ENCODE measurements at regions not wholly inside any gene's neighbourhood (a gene's known extent, or its start where the extent isn't known, plus 50 kb on each side); places are given as distances from the start of the nearest gene placed in this dataset.
A peak's percentile ranks its signal among the peaks of the same experiment; 100 is the strongest.

DNA sequence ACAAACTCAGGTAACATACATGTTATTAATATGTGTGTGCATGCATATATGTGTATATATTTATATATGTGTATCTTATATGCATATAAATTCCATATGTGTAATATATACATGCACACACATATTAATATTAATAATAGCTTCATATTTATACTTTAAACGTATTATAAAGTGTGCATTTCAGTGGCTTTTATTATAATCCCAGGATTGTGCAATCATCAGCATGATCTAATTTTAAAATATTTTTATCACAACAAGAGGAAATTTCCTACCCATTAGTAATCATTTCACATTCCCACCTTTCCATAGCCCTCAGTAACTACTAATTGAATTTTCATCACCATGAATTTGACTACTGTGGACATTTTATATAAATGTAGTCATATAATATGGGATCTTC lies 2211.9 kb upstream of the TENM3 start:
- no peak for DNase-seq (ENCODE audit: low spot score)

DNA sequence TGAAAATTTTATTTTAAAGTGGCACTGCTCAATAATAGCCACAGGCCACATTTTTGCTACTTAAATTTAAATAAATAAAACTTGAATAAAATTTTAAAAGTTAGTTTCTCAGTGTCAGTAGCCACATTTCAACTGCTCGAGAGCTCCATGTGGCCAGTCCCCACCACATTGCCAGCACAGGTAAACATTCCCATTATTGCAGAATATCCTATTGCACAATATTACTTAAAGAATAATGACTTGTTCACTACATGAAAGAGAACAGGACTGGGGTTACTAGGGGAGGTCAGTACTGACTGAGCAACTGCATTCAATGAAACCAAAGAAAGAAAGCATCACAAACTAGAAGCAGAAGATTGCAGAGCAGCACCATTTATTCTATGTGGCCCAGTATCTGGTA lies 2201.6 kb upstream of the TENM3 start:
- DNase-seq (ENCODE audit: low spot score): no peak

DNA sequence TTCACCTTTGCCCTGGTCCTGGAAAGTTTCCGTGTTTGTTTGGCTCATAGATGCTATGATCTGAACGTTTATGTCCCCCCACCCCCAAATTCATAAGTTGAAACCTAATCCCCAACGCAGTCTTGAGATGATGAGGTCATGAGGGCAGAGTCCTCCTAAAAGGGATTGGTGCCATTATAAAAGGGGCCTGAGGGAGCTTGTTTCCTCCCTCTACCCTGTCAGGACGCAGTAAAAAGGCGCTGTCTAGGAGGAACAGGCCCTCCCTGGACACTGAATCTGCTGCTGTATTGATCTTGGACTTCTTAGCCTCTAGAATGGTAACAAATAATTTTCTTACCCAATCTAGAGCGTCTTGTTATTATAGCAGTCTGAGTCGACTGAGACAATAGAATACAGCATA lies 2190.6 kb upstream of the TENM3 start:
- DNase-seq (ENCODE audit: low spot score): no peak

DNA sequence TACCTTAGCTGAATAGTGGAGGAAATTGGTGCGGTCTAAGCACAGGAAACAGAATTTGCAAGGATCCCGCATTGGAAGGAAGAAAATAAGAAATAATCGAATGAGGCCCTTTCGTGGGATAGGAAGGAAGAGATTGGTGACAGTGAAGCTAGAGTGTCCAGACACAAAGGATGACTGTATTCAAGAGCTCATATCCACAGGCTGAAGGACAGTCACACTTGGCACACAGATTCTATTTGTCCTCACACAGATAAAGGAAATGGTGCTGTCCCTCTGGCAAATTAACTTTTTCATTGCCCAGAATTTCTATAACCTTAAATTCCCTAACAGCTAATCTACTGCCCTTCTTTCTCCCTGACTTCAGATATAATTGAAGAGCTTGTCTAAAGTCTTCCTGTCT lies 2188.9 kb upstream of the TENM3 start:
- DNase-seq (ENCODE audit: low spot score): no peak

DNA sequence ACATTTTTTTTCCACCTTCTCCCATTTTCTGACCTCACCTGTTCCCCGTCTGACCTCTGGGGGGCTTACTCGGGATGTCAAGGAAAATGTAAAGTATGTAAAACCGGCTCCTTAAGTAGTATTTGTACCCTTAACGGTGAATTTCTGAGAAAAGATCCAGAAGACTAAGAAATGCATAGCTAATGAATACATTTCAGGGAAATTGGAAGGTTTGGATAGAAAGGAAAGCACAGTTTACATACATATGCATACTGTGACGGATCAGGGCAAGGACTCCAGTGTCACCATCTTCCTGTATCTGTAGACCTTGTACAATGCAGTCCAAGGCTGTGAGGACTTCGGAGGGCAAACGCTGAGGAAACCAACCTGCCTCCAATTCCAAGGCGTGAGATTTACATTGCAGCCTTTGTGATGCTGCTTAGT lies 2185.9 kb upstream of the TENM3 start:
- no peak for DNase-seq (ENCODE audit: low spot score)

DNA sequence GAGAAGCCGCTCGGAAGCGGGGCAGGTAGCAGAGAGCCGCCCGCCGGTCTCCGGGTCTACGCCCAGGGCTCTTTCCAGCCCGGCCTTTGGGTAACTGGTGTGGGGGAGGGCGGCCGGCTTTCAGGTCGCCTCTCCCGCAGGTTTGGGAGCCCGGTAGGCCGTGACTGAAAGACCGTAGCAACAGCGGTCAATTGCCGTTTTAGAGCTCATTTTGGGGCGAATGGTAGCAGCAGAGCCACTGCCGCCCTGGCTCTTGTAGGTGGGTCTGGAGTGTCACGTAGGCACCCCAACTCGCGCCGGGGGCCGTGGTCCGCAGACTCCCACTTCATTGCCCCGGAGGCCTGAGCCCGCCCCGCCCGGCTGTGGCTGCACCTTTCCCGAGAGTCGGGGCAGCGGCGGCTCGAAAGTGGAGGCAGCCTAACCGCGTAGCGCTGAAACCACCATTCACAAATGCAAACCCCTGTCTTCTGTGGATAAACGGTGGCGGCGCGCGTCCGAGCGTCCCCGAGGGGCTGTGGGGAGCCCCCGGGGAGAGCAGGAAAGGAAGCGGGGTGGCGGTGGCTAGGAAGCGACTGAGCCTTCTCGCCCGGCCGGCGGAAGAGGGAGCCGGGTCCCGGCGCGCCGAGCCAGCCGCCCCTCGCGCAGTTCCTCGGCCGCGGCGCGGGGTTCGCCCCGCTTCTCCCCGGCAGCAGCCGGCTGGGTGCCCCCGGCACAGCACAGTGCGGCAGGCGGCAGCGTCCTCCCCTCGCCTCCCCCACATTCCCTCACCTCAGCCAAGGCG lies 2185.1 kb upstream of the TENM3 start:
- peak; percentile 3 for DNase-seq (ENCODE audit: low spot score)

DNA sequence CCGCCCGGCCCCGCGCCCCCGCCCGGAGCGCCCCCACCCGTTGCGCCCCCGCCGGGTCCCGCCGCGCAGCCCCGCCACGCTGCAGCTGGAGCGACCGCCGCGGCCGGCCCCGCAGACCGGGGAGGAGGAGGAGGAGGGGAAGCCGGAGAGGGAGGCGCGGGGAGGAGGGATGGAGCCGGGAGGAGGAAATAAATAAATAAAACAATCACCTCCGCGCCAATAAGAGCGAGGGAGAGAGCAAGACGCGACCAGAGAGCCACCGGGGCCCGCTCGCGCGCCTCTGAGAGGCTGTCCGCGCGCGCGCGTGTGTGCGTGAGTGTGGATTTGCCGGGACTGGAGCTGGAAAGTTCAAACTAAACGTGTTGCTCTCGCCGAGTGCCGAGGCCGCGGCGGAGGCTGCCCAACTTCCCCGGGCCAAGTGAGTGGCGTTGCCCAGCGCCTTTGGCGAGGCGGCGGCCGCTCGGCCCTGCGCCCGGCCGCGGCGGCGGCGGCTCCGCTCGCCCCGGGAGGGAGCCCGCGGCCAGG lies 2184.4 kb upstream of the TENM3 start:
- DNase-seq (ENCODE audit: low spot score): no peak

DNA sequence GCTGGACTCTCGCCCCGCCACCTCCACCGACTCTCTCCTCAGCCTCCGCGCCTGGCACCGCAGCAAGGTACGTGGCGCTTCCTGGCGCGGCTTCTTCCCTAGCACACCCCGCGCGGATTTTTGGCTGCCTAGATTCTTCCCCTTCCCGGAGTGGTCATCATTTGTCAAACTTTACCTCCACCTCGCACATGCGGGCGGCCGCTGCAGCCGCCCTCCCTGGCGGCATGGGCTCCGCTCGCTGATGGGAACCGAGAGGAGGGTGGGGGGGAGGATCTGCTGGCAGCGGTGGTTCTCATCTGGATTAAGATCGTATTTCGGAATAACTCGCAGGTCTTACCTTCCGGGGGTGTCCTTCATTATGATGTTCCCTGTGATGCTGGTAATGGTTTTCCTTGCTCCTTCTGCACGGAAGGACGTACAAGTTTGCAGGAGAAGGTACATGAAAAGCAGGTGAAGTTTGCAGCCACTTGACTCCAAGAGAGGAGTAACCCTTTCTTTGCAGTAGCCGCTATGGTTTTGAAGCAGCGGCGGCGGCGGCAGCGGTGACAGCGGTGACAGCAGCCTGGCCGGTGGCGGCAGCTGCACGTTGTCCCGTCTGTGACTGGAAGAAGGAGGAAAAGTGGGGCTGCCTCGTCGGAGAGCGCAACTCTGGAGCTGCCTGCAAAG lies 2183.9 kb upstream of the TENM3 start:
- DNase-seq (ENCODE audit: low spot score): no peak

DNA sequence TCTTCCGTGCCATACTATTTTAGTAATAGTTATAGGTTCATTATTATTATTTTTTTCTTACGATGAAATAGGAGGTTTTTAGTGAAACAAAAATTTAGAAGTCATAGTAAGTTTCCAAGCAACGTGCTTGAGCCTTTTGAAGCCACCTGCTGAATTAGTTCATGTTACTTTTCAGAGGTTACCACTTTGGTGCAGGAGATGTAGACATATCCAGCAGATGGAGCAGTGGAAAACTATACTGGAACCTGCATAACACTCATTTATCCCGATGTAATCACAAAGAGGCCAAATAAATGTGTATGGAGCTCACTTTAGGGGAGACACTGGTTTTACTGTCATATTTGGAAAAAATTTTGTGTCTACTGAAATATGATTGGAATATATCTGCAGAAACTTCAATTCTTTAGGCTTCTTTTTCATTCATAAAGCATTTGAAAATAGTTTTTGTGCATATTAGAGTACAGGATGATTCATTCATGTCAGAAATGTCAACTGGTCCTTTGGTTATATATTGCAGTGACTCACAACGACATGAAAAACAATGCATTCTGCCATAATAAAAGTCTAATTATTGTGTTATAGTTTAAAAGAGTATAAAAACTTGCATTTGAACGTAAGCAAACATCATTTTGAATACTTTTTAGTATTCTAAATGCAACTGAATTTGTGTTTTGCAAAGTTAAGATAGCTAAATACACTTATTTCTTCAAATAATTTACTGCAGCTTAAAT lies 2182.9 kb upstream of the TENM3 start:
- no peak for DNase-seq (ENCODE audit: low spot score)

DNA sequence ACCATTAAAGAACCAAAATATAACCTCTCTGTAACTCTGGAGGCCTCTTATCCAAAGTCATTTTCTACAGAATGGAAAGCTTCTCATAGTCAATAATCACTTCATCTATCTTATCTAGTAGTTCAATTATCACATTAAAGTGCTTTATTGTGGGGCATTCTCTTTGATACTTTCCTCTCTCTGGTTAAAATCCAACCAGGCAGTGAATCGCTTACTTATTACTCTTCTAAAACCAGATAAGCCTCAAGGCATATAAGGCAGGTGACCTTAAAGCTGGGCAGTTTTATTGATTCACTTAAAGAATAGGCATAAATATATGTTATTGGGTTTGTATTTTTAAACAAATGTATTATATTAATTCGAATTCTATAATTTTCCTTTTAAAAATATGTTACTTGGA lies 2162.1 kb upstream of the TENM3 start:
- DNase-seq (ENCODE audit: low spot score): no peak

DNA sequence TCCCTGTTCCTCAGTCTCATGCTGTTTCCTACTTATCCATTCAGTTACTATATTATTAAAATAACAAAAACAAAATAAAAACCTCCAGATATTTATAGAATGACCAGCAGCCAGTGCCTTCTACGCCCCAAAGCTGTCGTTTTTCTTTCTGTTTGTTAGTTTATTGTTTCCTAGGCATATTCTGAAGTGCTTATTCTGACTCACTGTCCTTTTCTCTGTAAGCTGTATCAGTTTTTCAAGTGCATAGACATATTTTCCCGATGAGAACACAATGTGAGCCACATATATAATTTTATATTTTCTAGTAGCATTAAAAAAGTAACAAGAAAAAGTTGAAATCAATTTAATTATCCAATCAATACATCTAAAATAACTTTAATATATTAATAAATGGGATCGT lies 2158.6 kb upstream of the TENM3 start:
- no peak for DNase-seq (ENCODE audit: low spot score)

DNA sequence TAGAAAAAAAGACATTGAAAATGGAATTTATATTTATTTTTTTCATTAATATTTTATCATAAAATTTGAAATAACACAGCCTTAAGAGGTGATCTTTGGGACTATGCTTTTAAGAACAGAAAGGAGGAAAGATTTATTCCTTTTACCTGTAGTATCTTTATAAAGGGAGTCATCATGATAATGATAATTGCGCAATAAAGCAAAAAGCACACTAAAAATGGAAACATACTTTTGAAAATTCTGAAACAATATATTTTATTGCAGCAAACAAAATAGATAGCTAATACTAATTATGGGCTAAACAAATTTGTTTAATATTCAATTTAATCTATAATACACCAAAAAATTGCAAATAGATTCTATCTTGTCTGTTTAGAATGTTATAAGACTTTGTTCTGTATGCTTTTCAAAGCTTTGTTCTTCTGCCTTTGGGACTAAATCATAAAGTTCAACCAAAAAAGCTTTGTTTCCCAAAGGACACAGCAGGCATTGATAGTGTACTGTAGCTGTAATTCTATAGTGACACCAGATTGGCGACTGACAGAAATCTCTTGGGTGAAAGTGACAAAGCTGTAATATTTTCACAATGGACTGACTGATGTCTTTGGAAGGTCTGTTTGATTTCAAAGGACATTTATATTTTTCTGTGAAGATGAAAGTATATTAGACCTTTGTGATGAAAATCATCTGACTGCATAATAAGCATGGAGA lies 2156.6 kb upstream of the TENM3 start:
- no peak for DNase-seq (ENCODE audit: low spot score)

DNA sequence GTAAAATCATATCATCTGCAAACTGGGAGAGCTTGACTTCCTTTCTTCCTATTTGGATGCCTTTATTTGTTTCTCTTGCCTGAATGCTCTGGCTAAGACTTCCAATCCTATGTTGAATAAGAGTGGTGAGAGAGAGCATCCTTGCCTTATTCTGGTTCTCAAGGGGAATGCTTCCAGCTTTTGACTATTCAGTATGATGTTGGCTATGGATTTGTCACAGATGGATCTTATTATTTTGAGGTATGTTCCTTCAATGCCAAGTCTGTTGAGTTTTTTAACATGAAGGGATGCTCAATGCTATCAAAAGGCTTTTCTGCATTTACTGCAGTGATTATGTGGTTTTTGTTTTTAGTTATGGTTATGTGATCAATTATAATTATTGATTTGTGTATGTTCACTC lies 2144.6 kb upstream of the TENM3 start:
- DNase-seq (ENCODE audit: low spot score): no peak

DNA sequence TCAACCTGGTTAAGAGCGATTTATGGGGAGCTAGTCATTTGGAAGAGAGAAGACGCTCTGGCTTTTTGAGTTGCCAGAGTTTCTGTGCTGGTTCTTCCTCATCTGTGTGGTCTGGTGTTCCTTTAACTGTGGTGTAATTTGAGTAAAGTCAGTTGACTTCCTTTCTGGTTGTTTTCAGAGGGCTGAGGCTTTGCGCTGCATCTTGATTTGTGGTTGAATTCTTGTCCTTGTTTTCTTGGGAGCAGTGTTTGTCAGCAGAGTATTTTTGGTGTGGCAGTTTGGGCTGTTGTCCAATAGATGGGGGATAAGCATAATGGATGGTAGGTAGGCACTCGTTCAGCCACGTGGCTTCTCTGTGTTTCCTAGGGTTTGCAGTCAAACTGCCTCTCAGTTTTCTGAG lies 2143.2 kb upstream of the TENM3 start:
- no peak for DNase-seq (ENCODE audit: low spot score)

DNA sequence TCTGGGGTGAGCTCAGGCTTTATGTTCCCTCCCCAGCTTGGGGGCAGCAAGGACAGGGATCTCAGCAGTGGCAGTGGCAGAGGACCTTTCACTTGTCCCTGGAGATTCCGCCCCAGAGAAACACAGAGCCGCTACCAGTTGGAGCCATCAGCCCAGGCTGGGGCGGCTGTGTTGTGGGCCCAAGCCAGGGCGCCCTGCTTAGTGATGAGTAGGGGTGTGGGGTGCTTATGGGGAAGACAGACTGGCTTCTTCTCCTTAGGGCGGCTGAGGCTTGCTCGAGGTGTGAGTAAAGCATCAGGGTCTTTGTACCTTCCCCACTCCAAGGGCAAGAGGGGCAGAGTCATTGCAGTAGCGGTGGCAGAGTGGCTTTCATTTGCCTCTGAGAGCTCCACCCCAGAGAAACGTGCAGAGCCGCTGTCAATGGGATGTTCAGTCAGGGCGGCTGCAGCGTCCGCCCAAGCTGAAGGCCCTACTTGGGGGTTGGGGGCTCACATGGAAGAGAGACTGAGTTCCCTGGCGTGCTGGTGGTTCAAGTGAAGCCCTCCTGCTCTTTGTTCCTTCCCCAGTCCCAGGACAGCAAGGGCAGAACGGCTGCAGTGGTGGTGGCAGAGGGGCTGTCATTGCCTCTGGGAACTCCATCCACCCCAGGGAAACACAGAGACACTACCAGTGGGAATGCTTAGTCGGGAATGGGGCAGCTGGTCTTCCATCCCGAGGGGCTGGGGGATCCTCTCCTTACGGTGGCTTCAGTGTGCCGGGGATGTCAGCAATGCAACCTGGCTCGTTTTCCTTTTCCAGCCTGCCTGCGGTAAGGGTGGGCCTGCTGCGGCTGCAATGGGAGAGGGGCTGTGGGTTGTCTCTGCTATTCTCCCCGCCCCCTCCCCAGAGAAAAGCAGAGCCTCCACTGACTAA lies 2142.5 kb upstream of the TENM3 start:
- no peak for DNase-seq (ENCODE audit: low spot score)

DNA sequence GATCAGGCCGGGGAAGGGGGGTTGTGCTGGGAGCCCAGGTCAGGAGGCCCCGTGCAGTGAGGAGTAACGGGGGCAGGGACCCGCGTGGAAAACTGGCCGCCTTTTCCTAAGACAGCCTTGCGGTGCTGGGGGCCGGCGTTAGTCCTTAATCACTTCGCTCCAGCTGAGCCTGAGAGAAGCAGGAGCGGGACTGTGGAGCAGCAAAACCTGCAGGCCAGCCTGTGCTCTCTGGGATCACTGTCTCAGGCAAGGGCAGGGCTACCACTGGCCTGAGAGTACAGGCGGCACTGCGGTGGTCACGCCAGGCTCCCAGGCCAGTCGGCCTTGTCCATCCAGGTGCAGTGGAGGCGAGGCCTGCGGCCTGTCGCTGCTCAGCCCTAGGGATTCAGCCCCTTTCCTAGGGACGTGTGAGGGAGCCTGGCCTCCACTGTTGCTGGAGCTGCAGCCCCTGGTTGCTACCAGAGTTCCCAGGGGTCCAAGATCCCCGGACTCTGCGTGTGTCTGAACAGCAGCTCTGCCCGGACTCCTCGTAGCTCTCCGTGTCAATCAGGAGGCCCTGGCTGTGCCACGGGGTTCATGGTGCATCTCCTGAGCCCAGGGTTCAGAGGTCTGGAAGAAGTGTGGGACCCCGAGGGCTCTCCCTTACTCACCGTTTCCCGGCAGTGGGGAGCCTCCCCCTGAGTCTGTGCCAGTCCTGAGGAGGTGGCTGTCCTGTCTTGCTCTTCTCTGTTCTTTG lies 2141.7 kb upstream of the TENM3 start:
- no peak for DNase-seq (ENCODE audit: low spot score)

DNA sequence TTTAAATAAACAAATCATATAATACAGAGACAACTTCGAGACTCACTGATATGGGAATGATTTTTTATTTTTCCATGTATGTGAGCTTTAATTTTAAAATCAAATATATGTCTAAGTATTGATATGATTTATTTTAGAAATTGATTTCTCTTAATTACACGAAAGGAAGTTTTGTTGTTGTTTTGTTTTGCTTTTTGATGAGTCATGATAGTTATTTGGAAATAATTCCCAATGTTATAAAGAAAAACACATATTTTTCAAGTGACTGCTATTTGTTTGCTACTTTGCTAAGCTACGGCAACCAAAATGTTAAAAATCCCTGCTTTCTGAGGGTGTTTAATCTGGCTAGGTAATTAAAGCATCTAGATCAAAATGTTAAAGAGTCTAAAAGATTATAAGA lies 2139.4 kb upstream of the TENM3 start:
- DNase-seq (ENCODE audit: low spot score): no peak

DNA sequence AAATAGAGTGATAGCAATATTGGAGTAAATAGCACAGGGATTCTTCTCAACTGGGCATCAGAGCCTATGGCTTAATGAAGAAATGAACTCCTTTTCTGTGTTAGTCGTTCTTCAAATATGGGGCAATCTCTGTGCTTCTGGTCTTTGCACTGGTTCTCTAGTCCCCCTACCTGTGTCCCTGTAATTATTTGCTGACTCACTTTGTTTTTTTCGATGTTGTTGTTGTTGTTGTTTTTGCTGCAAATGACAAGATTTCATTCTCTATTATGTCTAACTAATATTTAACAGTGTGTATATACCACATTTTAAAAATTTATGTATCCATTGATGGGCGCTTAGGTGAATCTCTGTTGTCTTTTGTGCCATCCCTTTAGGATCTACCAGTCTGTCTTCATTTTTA lies 2137.8 kb upstream of the TENM3 start:
- no peak for DNase-seq (ENCODE audit: low spot score)

DNA sequence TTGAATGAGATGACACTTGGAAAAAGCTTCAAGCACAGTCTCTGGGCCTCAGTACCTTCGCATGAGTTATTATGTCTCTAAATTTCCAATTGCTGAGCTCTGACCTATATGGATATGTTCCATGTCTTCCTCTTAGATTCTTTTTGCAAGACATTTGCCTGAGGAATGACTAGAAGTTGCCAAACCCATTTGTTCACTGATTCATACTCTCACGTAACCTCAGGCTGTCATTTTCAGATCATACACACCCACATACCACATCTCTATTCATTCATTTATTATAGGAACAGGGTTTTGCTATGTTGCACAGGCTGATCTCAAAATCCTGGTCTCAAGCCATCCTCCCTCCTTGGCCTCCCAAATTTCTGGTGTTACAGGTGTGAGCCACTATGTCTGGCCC lies 2137.1 kb upstream of the TENM3 start:
- DNase-seq (ENCODE audit: low spot score): no peak

DNA sequence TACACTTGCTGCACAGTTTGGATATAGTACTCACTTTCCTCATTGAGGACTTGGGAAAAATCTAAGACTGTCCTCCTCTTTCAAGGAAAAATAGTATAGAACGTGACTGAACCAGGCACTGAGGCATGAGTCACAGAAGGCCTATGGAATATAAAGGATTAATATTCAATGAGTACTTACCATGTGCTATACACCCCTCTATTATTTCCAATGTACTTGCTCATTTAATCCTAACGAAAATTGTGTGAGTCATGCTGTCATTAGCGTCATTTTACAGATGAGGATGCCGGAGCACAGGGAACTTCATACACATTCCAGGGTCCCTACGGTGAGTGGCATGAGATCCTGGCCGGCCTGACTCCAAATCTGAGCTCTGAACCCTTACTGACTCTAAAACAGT lies 2136.2 kb upstream of the TENM3 start:
- DNase-seq (ENCODE audit: low spot score): no peak

DNA sequence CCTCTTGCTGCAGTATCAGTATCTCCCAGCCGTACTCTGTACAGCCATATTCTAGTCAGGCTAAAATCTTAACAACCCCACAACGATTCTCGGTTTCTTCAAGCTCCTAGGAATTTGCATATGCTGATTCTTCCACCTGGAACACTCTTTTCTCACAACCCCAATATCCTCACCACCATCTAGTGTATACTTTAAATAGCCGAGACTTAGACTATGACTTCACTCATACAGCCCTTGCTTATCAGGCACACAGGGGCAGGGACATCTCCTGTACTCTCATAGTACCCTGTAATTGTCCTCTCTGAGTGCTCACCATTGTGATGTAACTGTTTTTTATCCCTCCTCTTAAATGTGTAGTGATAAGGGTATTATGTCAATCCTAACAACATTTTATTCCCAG lies 2126.4 kb upstream of the TENM3 start:
- DNase-seq (ENCODE audit: low spot score): no peak

Data from germinal center (tissue), 1 donor.